ENCODE measurements at regions not wholly inside any gene's neighbourhood (a gene's known extent, or its start where the extent isn't known, plus 50 kb on each side); places are given as distances from the start of the nearest gene placed in this dataset.

GRCh38 chr7:33754933-33755928, 150.1 kb upstream of the BMPER start:
- no peak for FAIRE-seq
- Histone ChIP-seq H3K36me3 (replicated peaks in 1 of 2; ENCODE audit: control insufficient read depth in 1 of 2, insufficient read depth in 2 of 2, low read length in 2 of 2) (no peaks in the 10 kb centered on the region), H2AFZ (ENCODE audit: low read length) (no peak overlapping the region), H3K27ac (ENCODE audit: extremely low read length, insufficient read depth, low read length) (no peak overlapping the region), H3K79me2 (ENCODE audit: insufficient read depth, low read length) (no peaks in the 10 kb centered on the region), H3K27me3 (ENCODE audit: control insufficient read depth in 1 of 2, insufficient read depth in 2 of 2, low read length in 2 of 2) (no peaks in the 10 kb centered on the region), H3K9ac (ENCODE audit: insufficient read depth, low read depth, low read length) (no peak overlapping the region), H4K20me1 (ENCODE audit: insufficient read depth, low read length) (no peaks in the 10 kb centered on the region), H3K4me2 (ENCODE audit: low read depth, low read length) (no peak overlapping the region), H3K4me1 (ENCODE audit: insufficient read depth, low read length) (peaks cover 14% of the 10 kb centered on the region), H3K4me3 (replicated peaks in 1 of 3; ENCODE audit: insufficient read depth in 1 of 3, low read depth in 2 of 3, low read length in 3 of 3) (no peak overlapping the region), H3K9me3 (ENCODE audit: low read length) (no peaks in the 10 kb centered on the region)
- ChIA-PET POLR2A (no interaction called here), CTCF (ENCODE audit: low intra/inter-chr PET ratio, low total read pairs) (no interaction called here)
- ATAC-seq: no peak
- DNase-seq (ENCODE audit: low spot score): no peak
- 69% methylated on average over 15 of the region's 15 CpGs for WGBS (ENCODE audit: low lambda C conversion rate)
- intact Hi-C loops (cut with micrococcal nuclease; ENCODE audit: unreplicated experiment): loop anchor here (5.0 kb wide), 1 partner anchor 513 kb away; no protein-coding TSS in a partner anchor
- no peak for TF ChIP-seq ZBTB7A (CRISPR knock-in tag; IDR thresholded peaks at IDR 0.05)
- TF ChIP-seq KDM6A (CRISPR knock-in tag; IDR thresholded peaks at IDR 0.05; ENCODE audit: low read depth): no peak
- no peak for TF ChIP-seq MTF1 (CRISPR knock-in tag; IDR thresholded peaks at IDR 0.05)
- no peak for TF ChIP-seq FOXO1 (CRISPR knock-in tag; IDR thresholded peaks at IDR 0.05)
- TF ChIP-seq RXRB (CRISPR knock-in tag; IDR thresholded peaks at IDR 0.05; ENCODE audit: borderline replicate concordance): no peak
- no peak for TF ChIP-seq MEIS1 (CRISPR knock-in tag; IDR thresholded peaks at IDR 0.05; ENCODE audit: borderline replicate concordance)
- no peak for TF ChIP-seq PATZ1 (CRISPR knock-in tag; IDR thresholded peaks at IDR 0.05)
- no peak for TF ChIP-seq NFYC (CRISPR knock-in tag; IDR thresholded peaks at IDR 0.05)
- no peak for TF ChIP-seq RBFOX2 (IDR thresholded peaks at IDR 0.05; ENCODE audit: low read depth, low read length)
- no peak for TF ChIP-seq ZNF180 (CRISPR knock-in tag; IDR thresholded peaks at IDR 0.05; ENCODE audit: borderline replicate concordance, low read depth)
- TF ChIP-seq HNRNPUL1 (IDR thresholded peaks at IDR 0.05; ENCODE audit: low read depth, low read length): no peak
- TF ChIP-seq LBX2 (CRISPR knock-in tag; IDR thresholded peaks at IDR 0.05; ENCODE audit: borderline replicate concordance): no peak
- TF ChIP-seq ZNF709 (CRISPR knock-in tag; IDR thresholded peaks at IDR 0.05): no peak
- TF ChIP-seq KDM5B (CRISPR knock-in tag; IDR thresholded peaks at IDR 0.05; ENCODE audit: borderline replicate concordance): no peak
- no peak for TF ChIP-seq ZNF44 (CRISPR knock-in tag; IDR thresholded peaks at IDR 0.05)
- no peak for TF ChIP-seq HMGXB4 (CRISPR knock-in tag; IDR thresholded peaks at IDR 0.05; ENCODE audit: borderline replicate concordance in 1 of 2, low read depth in 1 of 2)
- TF ChIP-seq ZNF468 (CRISPR knock-in tag; IDR thresholded peaks at IDR 0.05): no peak
- no peak for TF ChIP-seq NCOA5 (CRISPR knock-in tag; IDR thresholded peaks at IDR 0.05)
- no peak for TF ChIP-seq THAP11 (CRISPR knock-in tag; IDR thresholded peaks at IDR 0.05)
- in situ Hi-C loops (cut with HindIII; ENCODE audit: extremely low pct_ligation_motif_present, low pct_unique_long_range_greater_than_20kb): no loop called here
- BruUV-seq (replicated peaks): no TSS peak

Data from HepG2 (cell line).